MM.1S (cell line): ENCODE measurements at regions not wholly inside any gene's neighbourhood (a gene's known extent, or its start where the extent isn't known, plus 50 kb on each side); places are given as distances from the start of the nearest gene placed in this dataset.

Experiments
- DNase-seq: peaks from one replicate; pipeline ENCODE4 v3.0.0-alpha.2; 2015
- H2AFZ ChIP-seq: fragments of 300-600 bp; sonication (generic); 2 replicates; pipeline ENCODE4 v1.6.0; 2016; ENCODE audit warnings: antibody characterized with exemption, low read length
- H3F3A ChIP-seq: fragments of 300-600 bp; sonication (generic); 2 replicates; pipeline ENCODE4 v1.6.1; 2016; ENCODE audit warnings: mild to moderate bottlenecking, antibody characterized with exemption, low read length, moderate library complexity, mixed read lengths; ENCODE audit not compliant: insufficient read depth
- H3K27ac ChIP-seq: fragments of 300-600 bp; sonication (generic); 2 replicates; pipeline ENCODE4 v1.5.1; 2016; ENCODE audit warnings: mild to moderate bottlenecking, low read length
- H3K27me3 ChIP-seq: fragments of 300-600 bp; sonication (generic); replicated peaks from 2 replicates; pipeline ENCODE4 v1.6.0; 2016; ENCODE audit warnings: low read length; ENCODE audit not compliant: insufficient read depth
- H3K36me3 ChIP-seq: fragments of 300-600 bp; sonication (generic); replicated peaks from 2 replicates; pipeline ENCODE4 v1.6.1; 2016; ENCODE audit warnings: mild to moderate bottlenecking, low read length, mixed read lengths; ENCODE audit not compliant: insufficient read depth
- H3K4me1 ChIP-seq: fragments of 300-600 bp; sonication (generic); 2 replicates; pipeline ENCODE4 v1.6.1; 2016; ENCODE audit warnings: low read length, mixed read lengths
- H3K4me2 ChIP-seq: fragments of 300-600 bp; sonication (generic); 2 replicates; pipeline ENCODE4 v1.6.0; 2016; ENCODE audit warnings: low read depth, low read length
- H3K4me3 ChIP-seq: fragments of 300-600 bp; sonication (generic); 2 replicates; pipeline ENCODE4 v1.5.1; 2016; ENCODE audit warnings: low read length, mixed read lengths
- H3K79me2 ChIP-seq: fragments of 300-600 bp; sonication (generic); 2 replicates; pipeline ENCODE4 v1.6.1; 2016; ENCODE audit warnings: mixed run types, low read length, mixed read lengths
- H3K9ac ChIP-seq: fragments of 300-600 bp; sonication (generic); 2 replicates; pipeline ENCODE4 v1.6.1; 2016; ENCODE audit warnings: low read length, mixed read lengths
- H3K9me2 ChIP-seq: fragments of 300-600 bp; sonication (generic); replicated peaks from 2 replicates; pipeline ENCODE4 v1.6.1; 2016; ENCODE audit warnings: mild to moderate bottlenecking, low read length, mixed read lengths; ENCODE audit not compliant: insufficient read depth
- H3K9me3 ChIP-seq: fragments of 300-600 bp; sonication (generic); replicated peaks from 2 replicates; pipeline ENCODE4 v1.6.1; 2016; ENCODE audit warnings: mild to moderate bottlenecking, low read length, mixed read lengths; ENCODE audit not compliant: insufficient read depth
- H4K20me1 ChIP-seq: fragments of 300-600 bp; sonication (generic); 2 replicates; pipeline ENCODE4 v1.6.1; 2016; ENCODE audit warnings: mild to moderate bottlenecking, low read length, moderate library complexity, mixed read lengths; ENCODE audit not compliant: insufficient read depth
- EZH2 ChIP-seq: fragments of 300-600 bp; sonication (generic); optimal IDR thresholded peaks from 2 replicates; pipeline ENCODE3; 2017; ENCODE audit warnings: low read depth, mild to moderate bottlenecking, antibody characterized with exemption, low read length, mixed read lengths
- EZH2phosphoT487 ChIP-seq: fragments of 300-600 bp; sonication (generic); IDR thresholded peaks from 2 replicates; pipeline ENCODE4 v1.6.1; 2018; ENCODE audit warnings: antibody characterized with exemption, low read length
- TF ChIP-seq, protein P1 (sequence below): fragments of 300-600 bp; sonication (generic); IDR thresholded peaks from 2 replicates; pipeline ENCODE4 v1.5.1; 2016; ENCODE audit warnings: antibody characterized with exemption, low read length, mixed read lengths

DNA sequence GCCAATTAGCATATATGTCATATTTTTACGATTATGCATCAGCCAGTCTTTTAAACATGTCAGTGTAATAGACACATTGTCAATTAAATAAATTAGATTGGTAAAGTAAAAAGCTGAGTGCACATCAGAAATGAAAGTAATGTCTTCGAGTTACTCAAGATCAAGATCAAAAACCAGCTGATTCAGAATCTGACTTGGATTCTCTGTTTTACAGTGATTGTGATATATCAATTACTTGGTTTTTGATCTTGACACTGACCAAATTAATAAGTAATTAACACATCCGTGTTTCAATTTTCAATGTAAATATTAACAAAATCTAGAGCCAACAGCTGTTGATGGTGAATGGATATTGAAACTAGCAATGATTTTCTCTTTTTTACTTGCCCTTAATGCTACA is 311.6 kb downstream of the PDGFC start:
- no peaks in the 10 kb centered on the region for H4K20me1 ChIP-seq
- no peak overlapping the region for H3K27ac ChIP-seq
- H3K9ac ChIP-seq, result no peak overlapping the region
- no peaks in the 10 kb centered on the region for H3K4me1 ChIP-seq
- no peak overlapping the region for H3K4me2 ChIP-seq
- no peak for DNase-seq
- H3K9me3 ChIP-seq, result no peaks in the 10 kb centered on the region
- H3F3A ChIP-seq, result no peaks in the 10 kb centered on the region
- H3K36me3 ChIP-seq, result no peaks in the 10 kb centered on the region
- H3K27me3 ChIP-seq, result no peaks in the 10 kb centered on the region
- TF ChIP-seq, protein P1, sequence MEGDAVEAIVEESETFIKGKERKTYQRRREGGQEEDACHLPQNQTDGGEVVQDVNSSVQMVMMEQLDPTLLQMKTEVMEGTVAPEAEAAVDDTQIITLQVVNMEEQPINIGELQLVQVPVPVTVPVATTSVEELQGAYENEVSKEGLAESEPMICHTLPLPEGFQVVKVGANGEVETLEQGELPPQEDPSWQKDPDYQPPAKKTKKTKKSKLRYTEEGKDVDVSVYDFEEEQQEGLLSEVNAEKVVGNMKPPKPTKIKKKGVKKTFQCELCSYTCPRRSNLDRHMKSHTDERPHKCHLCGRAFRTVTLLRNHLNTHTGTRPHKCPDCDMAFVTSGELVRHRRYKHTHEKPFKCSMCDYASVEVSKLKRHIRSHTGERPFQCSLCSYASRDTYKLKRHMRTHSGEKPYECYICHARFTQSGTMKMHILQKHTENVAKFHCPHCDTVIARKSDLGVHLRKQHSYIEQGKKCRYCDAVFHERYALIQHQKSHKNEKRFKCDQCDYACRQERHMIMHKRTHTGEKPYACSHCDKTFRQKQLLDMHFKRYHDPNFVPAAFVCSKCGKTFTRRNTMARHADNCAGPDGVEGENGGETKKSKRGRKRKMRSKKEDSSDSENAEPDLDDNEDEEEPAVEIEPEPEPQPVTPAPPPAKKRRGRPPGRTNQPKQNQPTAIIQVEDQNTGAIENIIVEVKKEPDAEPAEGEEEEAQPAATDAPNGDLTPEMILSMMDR, result no peak
- TF ChIP-seq EZH2, result no peak
- no peak for TF ChIP-seq EZH2phosphoT487
- H2AFZ ChIP-seq, result no peak overlapping the region
- no peaks in the 10 kb centered on the region for H3K79me2 ChIP-seq
- H3K4me3 ChIP-seq, result no peak overlapping the region
- H3K9me2 ChIP-seq, result no peaks in the 10 kb centered on the region

DNA sequence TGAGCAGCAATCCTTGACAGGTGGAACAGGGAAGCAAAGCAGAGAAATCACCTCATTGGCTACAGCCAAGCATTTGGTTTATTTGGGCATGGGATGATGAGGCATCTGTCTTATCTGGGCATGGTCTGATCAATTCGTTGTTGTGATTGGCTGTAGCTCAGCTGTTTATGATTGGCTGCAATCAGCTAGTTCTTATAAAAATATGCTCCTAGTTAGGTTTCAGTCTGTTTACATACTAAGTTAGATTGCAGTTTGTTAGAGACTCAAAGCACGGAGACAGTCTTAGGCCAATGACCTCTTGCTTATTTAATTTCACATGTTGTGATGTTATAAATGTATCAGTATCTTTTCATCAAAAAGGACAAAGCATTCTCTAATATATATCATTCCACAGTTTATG is 312.0 kb downstream of the PDGFC start:
- Histone ChIP-seq H2AFZ (no peak overlapping the region), H3K4me1 (no peaks in the 10 kb centered on the region), H4K20me1 (no peaks in the 10 kb centered on the region), H3K79me2 (no peaks in the 10 kb centered on the region), H3K4me3 (no peak overlapping the region), H3K36me3 (no peaks in the 10 kb centered on the region), H3K27ac (no peak overlapping the region), H3K4me2 (no peak overlapping the region), H3K9me3 (no peaks in the 10 kb centered on the region), H3K9ac (no peak overlapping the region), H3F3A (no peaks in the 10 kb centered on the region), H3K27me3 (no peaks in the 10 kb centered on the region), H3K9me2 (no peaks in the 10 kb centered on the region)
- TF ChIP-seq EZH2 (no peak), EZH2phosphoT487 (no peak)
- TF ChIP-seq, protein P1, result no peak
- no peak for DNase-seq

DNA sequence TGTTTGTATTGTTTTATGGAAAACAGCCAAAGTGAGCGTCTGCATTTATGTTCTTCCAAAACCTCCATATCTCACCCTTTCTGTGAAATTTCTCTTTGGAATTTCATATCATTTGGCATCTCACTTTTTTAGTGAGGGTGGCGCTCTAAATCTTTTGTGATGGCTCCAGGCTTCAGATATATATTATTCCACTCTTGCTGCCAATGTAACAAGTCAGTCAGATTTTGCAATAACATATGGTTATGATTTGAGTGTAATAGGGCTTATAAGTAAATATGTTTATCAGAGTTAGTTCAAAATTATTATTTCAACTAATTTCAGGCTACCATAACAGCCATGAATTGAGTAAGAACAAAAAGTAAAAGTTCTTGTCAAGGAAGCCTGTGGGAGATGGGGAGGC is 314.7 kb downstream of the PDGFC start:
- Histone ChIP-seq H3K36me3 (no peaks in the 10 kb centered on the region), H3K4me3 (no peak overlapping the region), H3K27ac (no peak overlapping the region), H3K9me2 (no peaks in the 10 kb centered on the region), H3F3A (no peaks in the 10 kb centered on the region), H3K4me1 (no peaks in the 10 kb centered on the region), H3K27me3 (no peaks in the 10 kb centered on the region), H3K79me2 (no peaks in the 10 kb centered on the region), H4K20me1 (no peaks in the 10 kb centered on the region), H2AFZ (no peak overlapping the region), H3K4me2 (no peak overlapping the region), H3K9me3 (no peaks in the 10 kb centered on the region), H3K9ac (no peak overlapping the region)
- TF ChIP-seq, protein P1, result no peak
- no peak for TF ChIP-seq EZH2phosphoT487
- no peak for TF ChIP-seq EZH2
- DNase-seq, result no peak
